Hematopoietic multipotent progenitor cell treated with erythropoietin and hydrocortisone succinate and interleukin-3 and kit ligand, for 6 days (in vitro differentiated cells): ENCODE measurements at regions not wholly inside any gene's neighbourhood (a gene's known extent, or its start where the extent isn't known, plus 50 kb on each side); places are given as distances from the start of the nearest gene placed in this dataset.

Experiments used
- DNase-seq: peaks from one replicate; pipeline ENCODE4 v3.0.0-alpha.2; 2015

DNA sequence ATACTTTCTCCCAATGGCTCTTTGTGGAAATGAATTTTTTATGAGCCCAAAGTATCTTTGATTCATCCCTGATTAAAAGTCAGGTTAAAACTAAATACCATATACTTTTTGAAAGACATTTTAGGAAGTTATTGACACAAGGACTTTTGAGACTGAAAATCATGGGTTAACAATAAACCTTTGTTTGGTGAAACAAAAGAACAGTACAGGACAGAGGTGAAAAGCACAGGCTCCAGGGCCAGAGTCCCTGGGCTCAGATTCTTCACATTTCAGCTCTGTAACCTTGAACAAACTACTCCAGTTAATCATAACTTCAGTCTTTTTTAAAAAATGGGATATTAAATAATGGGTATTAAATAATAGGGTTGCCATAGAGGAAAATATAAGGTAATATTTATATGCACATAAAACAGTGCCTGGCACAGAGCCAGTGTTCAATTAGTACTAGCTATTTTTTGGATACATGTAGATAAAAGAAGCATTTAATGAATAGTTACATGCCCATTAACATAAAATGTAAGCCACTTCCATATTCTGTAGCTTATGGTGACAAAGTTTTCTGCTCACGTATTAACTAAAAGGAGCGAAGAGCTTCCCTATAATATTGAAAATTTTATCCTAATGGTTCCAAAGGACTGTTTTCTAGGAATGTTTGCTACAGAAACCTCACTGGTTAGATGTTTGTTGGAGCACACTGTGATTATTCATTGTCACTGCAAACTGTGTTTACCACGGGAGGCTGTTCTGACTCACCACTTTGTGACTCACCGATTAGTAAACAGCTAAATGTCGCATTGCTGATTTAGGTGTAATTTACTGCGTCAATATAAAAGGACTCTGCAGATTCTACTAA lies 255.4 kb downstream of the DAD1 start:
- no peak for DNase-seq

DNA sequence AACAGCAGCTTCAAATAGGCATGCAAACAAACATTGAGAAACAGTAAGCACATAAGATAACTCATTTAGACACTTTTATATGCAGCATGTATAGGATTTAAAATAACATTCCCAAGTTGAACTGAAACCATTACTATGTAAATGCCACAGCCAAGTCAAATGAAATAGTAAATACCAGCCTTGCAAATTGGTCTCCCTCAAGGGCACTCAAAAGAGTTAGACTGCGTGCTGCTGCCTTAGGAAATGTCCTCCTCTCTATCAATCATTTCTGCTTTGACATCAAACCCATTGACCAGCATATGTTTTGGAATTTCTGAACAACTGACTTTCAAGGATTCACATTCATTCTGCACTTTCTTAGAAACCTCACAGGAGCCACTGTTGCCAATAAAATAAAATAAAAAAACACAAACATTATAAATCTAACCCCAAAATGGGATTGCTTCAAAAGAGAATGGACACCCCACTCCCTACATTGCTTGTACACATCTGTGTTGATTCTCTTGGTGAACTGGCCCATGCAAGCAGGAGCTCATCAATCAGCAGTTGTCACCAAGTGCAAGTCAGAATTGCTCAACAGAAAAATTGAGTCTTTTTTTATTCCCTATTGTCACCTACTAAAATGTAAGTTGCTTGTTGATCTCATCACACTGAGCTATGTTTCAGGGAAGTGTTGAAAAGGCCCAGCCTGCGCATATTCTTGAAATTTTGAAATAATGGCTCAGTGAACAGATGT lies 256.2 kb downstream of the DAD1 start:
- no peak for DNase-seq

DNA sequence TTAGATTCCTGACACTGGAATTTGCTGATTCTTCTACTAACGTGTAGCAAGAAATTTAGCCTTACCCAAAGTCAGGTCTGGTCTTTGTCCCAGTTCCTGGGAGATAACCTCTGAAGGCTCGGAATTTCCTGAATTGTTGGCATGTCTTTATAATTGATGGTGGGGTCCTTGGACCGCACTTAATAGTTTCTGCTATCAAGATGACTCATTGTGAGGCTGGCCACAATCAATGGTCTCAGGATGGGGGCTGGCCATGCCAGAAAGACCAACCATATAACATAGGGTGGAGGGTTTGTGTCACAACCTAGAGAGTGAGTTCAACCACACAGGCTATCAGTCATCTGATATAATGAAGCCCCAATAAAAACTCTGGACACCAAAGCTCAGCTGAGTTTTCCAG lies 259.7 kb downstream of the DAD1 start:
- no peak for DNase-seq

DNA sequence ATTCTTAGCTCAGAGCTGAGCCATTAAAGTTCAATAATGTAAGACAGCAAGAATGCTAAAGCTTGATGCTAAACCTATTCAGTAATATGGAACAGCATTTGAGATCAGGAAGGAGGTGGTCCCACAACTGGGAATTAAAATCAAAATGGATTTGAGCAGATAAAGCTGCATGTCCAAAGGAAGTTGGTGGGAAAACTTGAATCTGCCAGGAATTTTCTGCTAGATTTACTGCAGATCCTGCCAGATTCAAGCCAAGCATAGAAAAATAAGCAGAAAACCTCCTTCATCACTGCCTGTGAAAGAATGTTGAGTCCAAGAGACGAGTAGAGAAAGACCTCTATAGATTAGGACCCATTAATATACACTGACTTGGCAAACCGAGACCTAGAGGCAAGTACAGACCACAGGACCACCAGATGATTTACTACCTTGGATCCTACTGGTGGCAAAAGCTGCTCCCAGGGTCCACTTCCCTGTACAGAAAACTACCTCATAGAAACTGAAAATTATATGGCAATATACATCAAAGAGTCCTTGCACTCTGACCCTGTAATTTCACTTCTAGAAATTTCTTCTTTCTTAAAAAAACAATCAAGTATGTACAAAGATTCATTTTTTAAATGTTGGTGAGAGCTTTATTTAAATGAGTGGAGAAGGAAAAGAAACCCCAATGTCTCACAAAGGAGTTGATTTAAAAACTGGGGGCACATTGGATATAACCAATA lies 263.2 kb downstream of the DAD1 start:
- no peak for DNase-seq

DNA sequence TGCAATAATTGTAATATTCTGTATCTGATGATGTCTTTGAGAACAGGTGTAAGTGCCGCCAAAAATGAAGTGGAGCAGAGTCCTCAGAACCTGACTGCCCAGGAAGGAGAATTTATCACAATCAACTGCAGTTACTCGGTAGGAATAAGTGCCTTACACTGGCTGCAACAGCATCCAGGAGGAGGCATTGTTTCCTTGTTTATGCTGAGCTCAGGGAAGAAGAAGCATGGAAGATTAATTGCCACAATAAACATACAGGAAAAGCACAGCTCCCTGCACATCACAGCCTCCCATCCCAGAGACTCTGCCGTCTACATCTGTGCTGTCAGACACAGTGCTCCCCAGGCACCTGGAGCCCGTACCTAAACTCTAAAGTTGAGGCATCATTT lies 268.7 kb downstream of the DAD1 start:
- no peak for DNase-seq

DNA sequence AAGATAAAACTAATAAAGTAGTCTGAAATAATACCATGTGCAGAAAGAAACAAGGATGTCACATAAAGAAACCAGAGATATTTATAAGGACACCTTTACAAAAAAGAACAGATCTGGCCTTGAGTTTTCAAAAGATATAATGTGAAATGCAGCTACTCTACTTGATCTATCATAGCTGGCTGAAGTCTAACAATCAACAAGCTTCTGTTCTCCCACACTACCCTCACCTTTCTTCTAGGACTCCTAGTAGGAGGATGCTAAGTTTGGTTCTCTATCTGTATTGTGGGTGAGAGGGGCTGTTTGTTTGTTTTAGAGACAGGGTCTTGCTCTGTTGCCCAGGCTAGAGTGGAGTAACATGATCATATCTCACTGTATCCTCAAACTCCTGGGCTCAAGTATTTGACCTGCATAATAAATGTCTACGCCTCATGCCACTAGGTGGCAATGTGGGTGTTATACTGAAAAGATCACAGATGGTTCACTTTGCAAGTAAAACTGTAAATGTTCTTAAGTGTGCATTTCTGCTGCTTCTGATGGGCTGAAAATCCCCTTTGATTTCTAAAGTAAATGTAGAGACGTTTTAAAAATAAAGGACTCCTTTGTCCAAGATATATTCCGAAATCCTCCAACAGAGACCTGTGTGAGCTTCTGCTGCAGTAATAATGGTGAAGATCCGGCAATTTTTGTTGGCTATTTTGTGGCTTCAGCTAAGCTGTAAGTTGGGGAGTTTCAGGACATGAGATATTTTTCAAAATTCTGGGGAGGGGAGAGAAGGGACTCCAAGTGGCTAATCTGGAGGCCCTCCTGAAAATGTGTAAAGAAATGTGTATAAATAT lies 269.3 kb downstream of the DAD1 start:
- DNase-seq: peak; percentile 73

DNA sequence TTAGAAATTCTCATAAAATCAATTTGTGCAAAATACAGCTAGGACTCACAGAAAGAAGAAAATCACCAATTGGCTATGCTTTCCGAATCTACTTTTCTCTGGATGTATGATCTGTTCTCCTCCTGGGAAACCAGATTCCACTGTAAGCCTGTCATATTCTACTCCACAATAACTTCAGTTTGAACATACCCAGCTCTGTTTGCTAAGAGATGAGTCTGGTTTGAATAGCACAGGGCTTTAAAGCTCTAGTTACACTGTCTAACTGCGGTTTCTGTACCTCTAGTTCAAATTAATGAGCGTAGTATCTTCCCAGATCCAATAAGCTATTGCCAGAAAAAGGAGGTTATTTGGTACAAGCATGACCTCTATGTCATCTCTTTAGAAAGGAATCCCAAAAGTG lies 270.1 kb downstream of the DAD1 start:
- no peak for DNase-seq

DNA sequence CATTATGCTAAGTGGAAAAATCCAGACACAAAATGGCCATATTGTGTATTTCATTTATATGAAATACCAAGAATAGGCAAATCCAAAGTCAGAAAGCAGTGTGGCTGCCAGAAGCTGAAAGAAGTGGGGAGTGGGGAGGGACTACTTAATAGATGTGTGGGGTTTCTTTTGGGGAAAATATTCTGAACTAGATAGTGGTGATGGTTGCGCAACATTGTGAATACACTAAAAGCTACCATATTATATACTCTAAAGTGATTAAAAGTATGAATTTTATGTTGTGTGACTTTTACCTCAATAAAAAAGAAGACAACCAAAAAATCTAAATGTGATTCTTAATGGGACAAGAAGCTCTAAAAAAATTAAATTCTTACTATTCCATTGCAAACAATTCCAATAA lies 272.6 kb downstream of the DAD1 start:
- no peak for DNase-seq

DNA sequence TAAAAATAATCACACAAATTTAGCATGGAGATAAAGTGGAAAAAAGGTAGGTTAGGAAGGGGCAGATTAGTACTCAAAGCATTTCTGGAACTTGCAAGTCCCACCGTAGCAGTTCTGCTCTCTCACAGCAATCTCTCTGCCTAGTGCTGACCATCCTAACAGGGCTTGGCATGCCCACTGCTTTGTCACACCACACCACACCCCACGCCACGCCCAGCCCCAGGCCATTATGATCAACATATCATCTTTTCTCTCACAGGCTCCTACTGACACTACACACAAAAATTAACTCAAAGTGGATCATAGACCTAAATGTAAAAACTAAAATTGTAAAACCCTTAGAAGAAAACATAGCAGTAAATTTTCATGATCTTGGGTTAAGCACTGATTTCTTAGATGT lies 273.7 kb downstream of the DAD1 start:
- DNase-seq: no peak

DNA sequence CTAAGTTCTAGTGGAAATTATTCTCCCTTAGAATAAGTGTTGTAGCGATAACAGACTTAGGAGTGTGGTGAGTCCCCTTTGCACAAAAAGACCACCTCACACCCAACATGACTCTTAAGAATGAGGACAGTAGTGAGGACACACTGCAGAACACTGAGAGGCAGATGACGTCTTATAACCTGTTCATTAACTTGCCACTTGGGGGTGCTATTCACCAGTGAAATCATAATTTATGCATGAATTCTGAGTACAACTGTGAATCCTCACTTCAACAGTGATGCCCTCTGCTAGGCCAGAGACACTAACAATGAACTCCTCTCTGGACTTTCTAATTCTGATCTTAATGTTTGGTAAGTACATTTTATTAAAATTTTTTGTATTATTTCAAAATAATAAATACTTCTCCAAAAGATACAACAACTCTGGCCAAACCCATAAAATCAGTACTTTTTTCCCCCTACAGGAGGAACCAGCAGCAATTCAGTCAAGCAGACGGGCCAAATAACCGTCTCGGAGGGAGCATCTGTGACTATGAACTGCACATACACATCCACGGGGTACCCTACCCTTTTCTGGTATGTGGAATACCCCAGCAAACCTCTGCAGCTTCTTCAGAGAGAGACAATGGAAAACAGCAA lies 274.7 kb downstream of the DAD1 start:
- DNase-seq: peak; percentile 85

DNA sequence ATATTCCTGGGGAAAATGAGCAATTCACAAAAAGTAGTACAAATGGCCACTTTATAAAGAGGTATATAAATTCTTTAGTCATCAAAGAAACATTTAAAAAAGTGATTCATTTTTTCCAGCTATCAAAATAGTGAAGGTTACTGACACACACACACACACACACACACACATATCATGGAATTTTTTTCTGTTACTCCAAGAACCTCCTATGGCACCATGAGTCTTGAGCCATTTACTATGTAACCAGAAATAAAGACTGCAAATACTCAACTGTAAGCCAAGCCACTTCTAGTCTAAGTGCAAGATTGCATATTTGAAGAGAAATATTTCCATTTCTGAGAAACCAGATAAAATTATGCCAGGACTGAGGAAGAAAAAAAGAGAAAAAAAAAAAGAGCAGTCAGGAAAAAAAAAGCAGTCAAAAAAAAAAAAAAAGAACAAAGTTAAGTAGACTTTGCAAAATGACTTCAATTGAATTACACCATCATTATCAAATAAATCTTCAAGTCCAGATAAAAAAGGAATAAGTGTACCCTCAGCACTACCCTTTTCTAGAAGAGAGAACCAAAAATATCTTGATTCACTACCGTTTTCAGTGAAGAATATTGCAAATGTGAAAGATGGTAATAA lies 275.7 kb downstream of the DAD1 start:
- DNase-seq: no peak

DNA sequence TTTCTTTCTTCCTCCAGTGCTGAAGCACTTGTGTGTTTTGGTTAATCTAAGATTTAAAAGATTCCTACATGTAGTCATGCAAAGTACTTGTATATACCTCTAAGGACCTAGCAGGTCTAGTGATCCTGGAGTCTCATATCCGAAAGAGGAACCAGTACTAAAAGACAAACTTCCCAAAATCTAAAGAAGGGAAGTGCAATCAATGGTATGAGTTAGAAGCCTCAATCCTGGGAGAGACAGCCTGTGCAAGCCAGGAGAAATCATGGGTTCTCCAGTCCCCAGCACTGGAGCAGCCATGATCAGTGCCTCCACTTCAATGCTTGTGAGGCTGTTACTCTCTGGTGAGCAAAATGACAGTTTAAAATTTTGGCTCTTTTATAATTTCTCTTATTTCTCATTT lies 277.4 kb downstream of the DAD1 start:
- DNase-seq: no peak

DNA sequence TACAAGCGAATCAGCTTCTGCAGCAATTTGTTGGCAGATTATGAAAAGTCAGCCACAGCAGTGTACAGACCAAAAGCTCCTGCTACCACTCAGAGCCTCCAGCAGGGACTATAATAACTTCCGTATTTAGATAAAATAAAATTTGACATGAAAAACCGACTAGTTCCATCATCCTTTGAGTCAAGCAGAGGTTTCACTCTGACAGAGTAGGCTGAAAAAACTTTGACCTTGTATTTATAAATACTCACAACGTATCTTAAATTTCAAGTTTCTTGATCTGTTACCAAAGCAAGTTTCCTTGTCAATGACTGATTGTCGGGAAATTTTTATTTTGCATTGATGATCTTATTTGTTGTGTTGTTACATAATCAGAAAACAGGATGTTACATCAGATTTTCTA lies 283.4 kb downstream of the DAD1 start:
- DNase-seq: no peak

DNA sequence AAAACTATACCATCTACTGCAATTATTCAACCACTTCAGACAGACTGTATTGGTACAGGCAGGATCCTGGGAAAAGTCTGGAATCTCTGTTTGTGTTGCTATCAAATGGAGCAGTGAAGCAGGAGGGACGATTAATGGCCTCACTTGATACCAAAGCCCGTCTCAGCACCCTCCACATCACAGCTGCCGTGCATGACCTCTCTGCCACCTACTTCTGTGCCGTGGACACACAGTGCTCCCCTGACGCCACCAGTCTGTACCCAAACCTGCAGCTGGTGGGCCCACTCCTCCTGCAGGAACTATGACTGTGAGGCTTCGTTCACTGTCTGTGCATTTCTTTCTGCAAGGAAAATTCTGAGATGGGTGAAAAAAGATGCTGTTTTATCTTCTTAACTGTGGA lies 284.7 kb downstream of the DAD1 start:
- DNase-seq: no peak

DNA sequence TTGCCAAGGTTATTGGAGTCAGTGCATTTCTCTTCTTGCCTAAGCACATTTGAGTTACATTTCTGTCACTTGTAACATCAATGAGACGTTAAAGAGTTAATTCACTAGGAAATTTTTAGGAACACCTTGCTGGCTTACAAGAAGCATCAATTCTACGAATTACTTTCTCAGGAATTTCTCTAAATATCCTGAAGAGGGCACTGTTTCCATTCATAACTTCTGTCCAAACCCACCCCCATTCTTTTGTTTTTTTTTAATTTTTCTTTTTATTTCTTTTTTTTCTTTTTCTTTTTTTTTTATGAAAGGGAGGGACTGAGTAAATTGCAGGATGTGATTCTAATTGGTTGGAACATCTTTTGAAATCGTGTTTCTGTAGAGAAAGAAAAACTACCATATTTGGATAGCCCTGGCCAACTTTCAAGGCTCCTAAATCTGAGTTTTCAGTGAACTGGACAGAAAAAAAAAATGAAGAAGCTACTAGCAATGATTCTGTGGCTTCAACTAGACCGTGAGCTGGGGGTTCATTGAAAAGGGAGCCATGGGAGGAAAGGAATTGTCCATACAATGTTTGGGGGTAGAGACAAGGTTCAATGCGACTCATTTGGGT lies 285.3 kb downstream of the DAD1 start:
- peak; percentile 67 for DNase-seq

DNA sequence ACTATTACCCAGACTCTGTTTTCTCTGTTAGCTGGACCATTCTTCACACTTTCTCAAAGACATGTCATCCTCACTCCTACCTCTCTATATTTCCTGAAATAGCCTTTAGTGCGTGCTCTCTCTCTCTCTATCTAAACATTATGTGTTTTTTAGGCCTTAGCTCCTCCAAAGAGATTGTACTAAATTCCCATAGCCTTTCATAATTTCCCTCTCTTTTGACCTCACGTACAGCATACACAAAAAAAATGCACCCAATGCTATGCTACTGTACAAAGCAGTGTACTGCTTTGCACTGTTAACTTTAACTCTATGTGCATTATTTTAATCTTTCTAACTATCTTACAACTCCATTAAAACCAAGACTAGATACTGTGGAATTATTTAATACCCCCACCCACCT lies 288.4 kb downstream of the DAD1 start:
- DNase-seq: no peak

DNA sequence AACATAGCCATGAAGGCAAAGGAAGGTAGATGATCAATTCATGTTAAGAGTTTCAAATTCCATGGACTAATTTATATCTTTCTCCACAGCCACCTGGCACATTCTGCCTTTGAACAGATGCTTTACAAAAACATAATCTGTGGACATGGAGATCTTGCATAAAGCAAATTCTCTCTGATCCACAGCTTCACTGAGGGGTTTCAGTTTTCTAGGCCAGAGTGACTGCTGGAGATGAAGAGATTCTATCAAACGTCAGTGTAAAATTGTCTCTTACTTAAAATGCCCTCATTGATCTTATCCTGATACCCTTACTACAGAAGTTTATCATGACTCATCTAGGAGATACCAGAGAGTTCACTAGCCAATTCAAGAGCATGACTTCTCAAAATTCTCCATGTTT lies 291.6 kb downstream of the DAD1 start:
- no peak for DNase-seq

DNA sequence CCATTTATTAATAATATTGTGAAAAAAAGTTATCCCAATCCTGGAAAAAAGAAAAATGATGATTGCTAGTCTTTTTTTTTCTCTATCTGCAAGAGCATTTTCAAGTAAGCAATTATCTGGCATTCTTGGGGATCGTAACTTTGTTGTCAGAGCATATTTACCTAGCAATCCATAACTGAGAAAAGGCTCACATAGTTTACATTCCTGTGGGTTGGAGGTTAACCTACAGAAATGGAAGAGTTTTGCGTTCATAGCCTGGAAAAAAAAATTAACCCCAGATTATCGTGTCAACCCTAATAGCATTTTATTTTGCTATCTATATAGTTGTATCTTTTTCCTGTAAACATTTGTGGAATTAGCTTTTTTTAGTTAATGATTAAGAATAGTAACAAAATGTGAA lies 292.3 kb downstream of the DAD1 start:
- DNase-seq: no peak

DNA sequence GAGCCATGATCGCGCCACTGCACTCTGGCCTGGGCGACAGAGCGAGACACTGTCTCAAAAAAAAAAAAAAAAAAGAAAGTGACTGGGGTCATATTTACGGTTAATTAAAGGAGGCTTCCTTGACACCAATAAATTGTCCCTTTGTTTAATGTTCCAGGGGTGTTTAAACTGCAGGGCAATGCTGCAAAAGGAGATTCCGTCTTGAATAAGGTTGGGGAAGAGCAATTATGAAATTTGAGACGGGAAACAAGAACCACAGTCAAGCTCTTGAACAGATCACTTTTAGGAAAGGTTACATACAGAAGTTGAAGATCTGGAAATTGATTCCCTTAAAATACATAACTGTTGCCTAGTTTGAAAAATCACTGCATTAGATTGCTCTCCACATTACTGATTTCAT lies 292.9 kb downstream of the DAD1 start:
- no peak for DNase-seq

DNA sequence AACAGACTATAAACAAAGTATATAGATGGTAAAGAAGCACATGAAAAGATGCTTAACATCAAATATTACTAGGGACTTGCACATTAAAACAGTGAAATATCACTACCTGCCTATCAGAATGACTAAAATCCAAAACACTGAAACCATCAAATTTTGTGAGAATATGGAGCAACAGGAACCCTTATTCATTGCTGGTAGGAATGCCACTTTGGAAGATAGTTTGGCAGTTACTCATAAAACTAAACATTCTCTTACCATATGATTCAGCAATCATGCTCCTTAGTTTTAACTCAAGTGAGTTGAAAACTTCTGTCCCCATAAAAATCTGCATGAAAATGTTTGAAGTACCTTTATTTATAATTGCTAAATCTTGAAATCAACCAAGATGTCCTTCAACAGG lies 297.6 kb downstream of the DAD1 start:
- no peak for DNase-seq

DNA sequence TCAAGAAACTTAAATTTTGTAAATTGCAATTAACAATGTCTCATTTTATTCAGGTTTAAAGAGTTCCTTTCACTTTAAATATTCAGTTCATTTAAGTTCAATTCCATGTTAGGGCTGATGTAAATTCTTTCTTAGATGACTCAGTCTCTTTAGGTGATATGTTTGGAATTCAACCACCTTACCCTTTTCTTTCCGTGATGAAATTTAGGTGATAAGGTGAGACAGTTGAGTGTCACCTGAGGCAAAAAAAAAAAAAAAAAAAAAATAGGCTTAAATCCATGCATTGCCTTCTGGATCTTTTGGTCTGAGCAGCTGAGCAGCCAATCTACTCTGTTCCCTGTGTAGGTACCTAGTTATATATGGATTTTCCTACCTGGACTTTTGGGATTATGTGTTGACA lies 299.5 kb downstream of the DAD1 start:
- no peak for DNase-seq

DNA sequence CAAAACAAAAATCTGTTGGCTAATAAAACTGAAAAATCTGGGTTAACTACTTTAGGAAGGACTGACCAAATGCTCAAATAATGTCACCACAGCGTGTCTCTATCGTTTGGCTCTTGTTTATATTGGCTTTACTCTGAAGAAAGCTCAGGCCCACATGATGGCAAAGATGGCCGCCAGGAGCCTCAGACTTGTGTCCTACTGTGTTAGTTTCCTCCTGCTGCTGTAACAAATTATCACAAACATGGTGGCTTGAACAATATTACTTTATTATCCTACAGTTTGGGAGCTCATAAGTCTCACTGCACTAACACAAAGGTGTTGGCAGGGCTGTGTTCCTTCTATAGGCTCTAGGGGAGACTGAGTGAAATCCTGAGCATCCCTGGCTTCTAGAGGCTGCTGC lies 303.0 kb downstream of the DAD1 start:
- DNase-seq: no peak
